Neural crest cell (in vitro differentiated cells): ENCODE measurements at regions not wholly inside any gene's neighbourhood (a gene's known extent, or its start where the extent isn't known, plus 50 kb on each side); places are given as distances from the start of the nearest gene placed in this dataset.

Source experiments
- DNase-seq: peaks from one replicate; pipeline ENCODE4 v3.0.0; 2021; ENCODE audit warnings: low read depth, mixed read lengths, low spot score
- H3K27ac Mint-ChIP-seq: one replicate; pipeline ENCODE4 v1.8.0; 2021; ENCODE audit warnings: mild to moderate bottlenecking, mixed read lengths; ENCODE audit not compliant: unreplicated experiment
- H3K27me3 Mint-ChIP-seq: 2 replicates; pipeline ENCODE4 v1.8.0; 2021; ENCODE audit warnings: low read depth, mild to moderate bottlenecking, mixed read lengths
- H3K36me3 Mint-ChIP-seq: 2 replicates; pipeline ENCODE4 v1.8.0; 2021; ENCODE audit warnings: low read depth, mild to moderate bottlenecking, mixed read lengths
- H3K4me1 Mint-ChIP-seq: 2 replicates; pipeline ENCODE4 v1.8.0; 2021; ENCODE audit warnings: mixed read lengths
- H3K4me3 Mint-ChIP-seq: one replicate; pipeline ENCODE4 v1.8.0; 2021; ENCODE audit warnings: mild to moderate bottlenecking, mixed read lengths
- H3K9me3 Mint-ChIP-seq: 2 replicates; pipeline ENCODE4 v1.8.0; 2021; ENCODE audit warnings: mixed read lengths
- CTCF ChIP-seq: fragments of 200-600 bp; sonication (generic); conservative IDR thresholded peaks from 2 replicates; pipeline ENCODE4 v1.5.0; 2021; ENCODE audit warnings: antibody characterized with exemption, mild to moderate bottlenecking

- Mint-ChIP-seq H3K9me3 (no peaks in the 10 kb centered on the region), H3K27ac (no peak overlapping the region), H3K27me3 (peaks cover 6% of the 10 kb centered on the region), H3K4me1 (no peaks in the 10 kb centered on the region), H3K4me3 (no peak overlapping the region), H3K36me3 (no peaks in the 10 kb centered on the region)
- TF ChIP-seq CTCF: no peak
- DNase-seq: no peak
Measured at GRCh38 chr7:113770146-113770738, 148.6 kb downstream of the PPP1R3A start.

DNA sequence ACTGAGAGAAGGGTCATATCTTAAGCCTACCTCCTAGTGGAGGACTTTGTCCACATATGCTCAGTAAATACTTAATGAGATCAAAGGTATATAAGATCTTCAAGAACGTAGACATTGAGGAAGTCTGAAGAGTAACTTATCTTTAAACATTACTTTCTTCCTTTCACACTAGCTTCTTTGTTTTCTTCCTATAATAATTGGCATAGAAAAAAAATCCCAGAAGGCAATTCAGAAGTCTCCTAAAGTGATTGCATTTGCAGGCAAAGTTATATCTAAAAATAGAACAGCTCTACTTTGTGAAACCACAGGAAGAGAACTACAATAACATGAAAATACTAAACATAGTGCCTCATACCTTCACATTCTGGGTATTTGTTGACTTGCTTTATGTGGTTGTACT is 150.4 kb downstream of the PPP1R3A start:
- H3K9me3 Mint-ChIP-seq: no peaks in the 10 kb centered on the region

GRCh38 chr7:113764401-113765035 is 154.3 kb downstream of the PPP1R3A start:
- no peak for TF ChIP-seq CTCF
- Mint-ChIP-seq H3K27ac (no peak overlapping the region), H3K27me3 (peaks cover 8% of the 10 kb centered on the region), H3K4me1 (no peaks in the 10 kb centered on the region), H3K36me3 (no peaks in the 10 kb centered on the region), H3K4me3 (no peak overlapping the region), H3K9me3 (no peaks in the 10 kb centered on the region)
- DNase-seq: no peak

More for the DNA sequence above, 150.4 kb downstream of the PPP1R3A start:
- Mint-ChIP-seq H3K27me3 (peaks cover 6% of the 10 kb centered on the region), H3K4me3 (no peak overlapping the region), H3K4me1 (no peaks in the 10 kb centered on the region), H3K36me3 (no peaks in the 10 kb centered on the region), H3K27ac (no peak overlapping the region)
- no peak for DNase-seq
- TF ChIP-seq CTCF: no peak

- Mint-ChIP-seq H3K4me1 (no peaks in the 10 kb centered on the region), H3K36me3 (no peaks in the 10 kb centered on the region), H3K9me3 (no peaks in the 10 kb centered on the region), H3K4me3 (no peak overlapping the region), H3K27ac (no peak overlapping the region), H3K27me3 (peaks cover 8% of the 10 kb centered on the region)
- TF ChIP-seq CTCF: no peak
- DNase-seq: no peak
Measured at GRCh38 chr7:113763226-113763625, 155.6 kb downstream of the PPP1R3A start.

- H3K4me1 Mint-ChIP-seq: no peaks in the 10 kb centered on the region
- no peak overlapping the region for H3K4me3 Mint-ChIP-seq
- H3K27ac Mint-ChIP-seq: no peak overlapping the region
- H3K9me3 Mint-ChIP-seq: peaks cover 9% of the 10 kb centered on the region
- H3K27me3 Mint-ChIP-seq: peaks cover 6% of the 10 kb centered on the region
- no peak for DNase-seq
- H3K36me3 Mint-ChIP-seq: no peaks in the 10 kb centered on the region
- no peak for TF ChIP-seq CTCF
Measured at GRCh38 chr7:113756250-113756649, 162.6 kb downstream of the PPP1R3A start.
